HG03064 (cell line): ENCODE measurements at regions not wholly inside any gene's neighbourhood (a gene's known extent, or its start where the extent isn't known, plus 50 kb on each side); places are given as distances from the start of the nearest gene placed in this dataset.

Experiments used
- ATAC-seq: cut with Tn5 transposase; IDR thresholded peaks from one replicate; pipeline ENCODE4 v1.9.1; 2021; ENCODE audit warnings: low read depth; ENCODE audit not compliant: unreplicated experiment

DNA sequence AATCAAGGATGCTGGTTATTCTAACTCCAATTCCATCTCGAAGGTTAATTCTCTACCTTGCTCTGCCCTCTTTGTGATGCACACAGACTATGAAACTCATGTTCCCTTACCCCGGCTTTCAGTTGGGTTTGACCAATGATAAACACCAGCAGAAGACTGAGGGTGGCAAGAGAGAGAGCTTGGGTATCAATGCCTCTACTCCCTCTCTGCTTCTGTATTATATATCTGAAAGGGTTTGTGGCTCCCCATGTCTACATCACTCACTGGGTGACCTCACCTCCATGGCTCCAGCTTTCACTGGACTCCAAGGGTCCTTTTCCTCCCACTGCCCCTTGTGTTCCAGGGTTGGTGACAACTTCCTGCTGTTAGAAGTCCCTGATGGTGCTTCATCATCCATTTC lies 659.0 kb upstream of the TBX3 start:
- no peak for ATAC-seq

- no peak for ATAC-seq
Measured at GRCh38 chr12:115341442-115341841, 657.5 kb upstream of the TBX3 start.

DNA sequence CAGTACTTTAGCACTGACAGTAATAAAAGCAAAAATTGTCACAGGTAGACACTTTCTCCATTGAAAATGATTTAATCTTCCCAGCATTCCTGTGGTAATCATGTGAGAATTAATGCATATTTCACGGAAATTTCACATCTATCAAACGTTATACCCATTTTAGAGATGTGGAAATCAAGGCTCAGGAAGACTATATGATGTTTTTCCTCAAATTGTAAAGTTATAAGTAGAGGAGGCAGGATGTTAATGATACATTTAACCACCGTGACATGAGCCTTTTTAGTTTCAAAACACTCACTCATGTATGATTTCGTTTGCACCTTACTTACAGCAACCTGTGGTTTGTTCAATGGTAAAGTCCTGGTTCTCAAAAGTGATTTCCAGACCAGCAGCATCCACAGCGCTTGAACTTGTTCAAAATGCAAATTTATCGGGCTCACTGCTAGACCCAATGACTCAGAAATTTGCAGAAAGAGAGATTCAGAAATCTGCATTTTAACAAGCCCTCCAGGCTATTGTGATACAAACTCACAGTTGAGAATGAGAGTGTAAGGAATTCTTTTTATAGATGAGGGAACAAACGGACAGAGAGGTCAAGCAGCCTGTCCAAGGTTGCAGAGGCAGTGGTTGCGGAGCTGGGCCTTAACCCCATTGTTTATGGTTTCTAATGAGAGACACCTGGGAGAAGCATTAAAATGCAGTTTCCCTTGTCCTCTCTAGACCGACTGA lies 654.8 kb upstream of the TBX3 start:
- no peak for ATAC-seq

- no peak for ATAC-seq
Measured at GRCh38 chr12:115337693-115338543, 653.9 kb upstream of the TBX3 start.

DNA sequence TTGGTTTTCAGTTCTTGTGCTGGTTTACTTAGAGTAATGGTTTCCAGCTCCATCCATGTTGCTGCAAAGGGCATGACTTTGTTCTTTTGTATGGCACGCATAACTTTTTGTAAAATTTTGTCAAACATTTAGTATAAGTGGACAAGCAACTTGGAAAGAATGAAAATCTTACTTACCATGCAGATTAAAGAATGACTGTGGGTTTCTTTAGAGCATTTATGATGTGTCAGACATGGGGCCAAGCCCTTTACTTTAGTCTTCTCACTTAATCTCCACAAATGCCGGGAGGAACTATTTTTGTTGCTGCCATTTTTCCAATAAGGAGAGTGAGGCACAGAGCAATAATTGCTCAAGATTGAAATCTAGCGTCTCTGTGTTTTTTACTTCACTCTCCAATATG lies 652.5 kb upstream of the TBX3 start:
- no peak for ATAC-seq

DNA sequence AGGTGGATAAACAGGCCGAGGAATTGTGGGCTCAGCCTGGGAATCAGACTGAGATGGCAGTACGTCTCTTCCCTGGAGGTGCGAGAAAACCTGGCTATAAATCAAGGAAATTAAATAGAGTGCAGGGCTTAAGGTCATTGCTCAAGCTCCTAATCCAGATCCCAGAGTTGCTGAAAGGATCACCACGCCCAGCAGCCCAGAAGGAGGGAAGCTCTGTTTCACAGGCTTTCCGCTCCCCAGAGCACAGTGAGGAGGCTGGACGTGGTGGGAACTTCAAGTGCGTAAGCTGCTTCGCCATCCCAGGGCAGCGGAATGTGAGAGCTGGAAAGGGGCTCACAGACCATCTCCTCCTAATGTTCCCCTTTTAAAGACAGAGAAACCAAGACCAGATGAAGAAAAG lies 651.6 kb upstream of the TBX3 start:
- ATAC-seq = no peak

- no peak for ATAC-seq
Measured at GRCh38 chr12:115335048-115335447, 651.1 kb upstream of the TBX3 start.

DNA sequence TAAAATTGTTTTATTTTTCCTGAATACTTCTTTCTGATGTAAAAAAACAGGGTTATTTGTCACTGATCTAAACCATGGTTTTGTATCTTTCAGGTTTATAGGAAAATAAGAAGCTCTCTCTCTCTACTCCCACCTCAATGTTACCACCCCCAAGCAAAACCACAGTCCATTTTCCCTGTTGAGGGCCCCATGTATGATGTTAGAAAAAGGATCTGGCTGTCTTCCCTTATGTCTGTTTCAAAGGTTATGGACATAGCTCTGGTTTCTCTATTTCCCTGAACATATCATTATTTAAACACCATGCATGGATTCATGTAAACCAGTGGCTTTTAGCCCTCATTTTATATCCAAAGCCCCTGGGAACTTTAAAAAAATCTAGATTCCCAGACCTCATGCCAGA lies 649.0 kb upstream of the TBX3 start:
- no peak for ATAC-seq

DNA sequence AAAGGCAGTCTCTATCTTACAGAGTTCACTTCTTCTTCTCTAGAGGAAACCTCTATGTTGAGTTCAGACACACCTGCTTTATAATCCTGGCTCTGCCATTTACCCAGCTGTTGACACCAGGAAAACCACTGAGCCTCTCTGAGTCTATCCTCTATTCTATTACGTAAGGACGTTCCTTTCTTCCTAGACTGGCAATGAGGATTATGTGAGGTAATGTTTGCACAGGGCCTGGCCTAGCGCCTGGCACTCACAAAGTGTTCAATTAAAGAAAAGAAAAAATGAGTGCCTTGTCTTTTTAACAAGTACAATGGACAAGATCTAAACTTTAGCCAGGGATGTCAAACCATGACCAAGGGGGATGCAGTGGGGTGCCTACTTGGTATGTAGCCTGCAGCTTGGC lies 641.9 kb upstream of the TBX3 start:
- ATAC-seq = no peak

DNA sequence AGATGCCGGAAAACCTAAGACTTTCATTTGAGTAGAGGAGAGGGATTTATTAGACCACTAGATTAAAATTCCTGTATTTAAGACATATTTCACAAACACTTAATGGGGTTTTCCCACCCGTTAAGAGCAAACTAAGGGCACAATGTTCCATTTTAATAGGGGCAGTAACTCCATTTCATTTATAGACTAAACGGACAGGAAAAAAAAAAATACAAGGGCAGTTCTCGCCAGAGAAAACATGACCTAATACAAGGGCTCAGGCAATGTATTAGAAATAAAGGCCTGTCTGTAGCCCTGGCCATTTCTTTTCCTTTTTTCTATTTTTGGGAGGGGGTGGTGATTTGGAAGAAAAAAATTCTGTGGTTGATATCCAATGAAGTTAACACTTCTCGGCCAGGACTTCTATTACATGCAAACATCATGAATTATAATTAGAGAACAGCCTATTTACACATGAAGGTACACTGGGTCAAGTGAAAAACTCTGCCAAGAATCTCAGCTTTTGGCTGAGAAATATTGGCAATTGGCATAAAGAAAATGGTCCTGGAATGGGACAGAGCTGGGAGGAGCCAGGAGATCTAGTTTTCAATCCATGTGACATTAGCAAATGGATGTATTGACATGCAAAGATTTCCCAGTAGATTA lies 641.1 kb upstream of the TBX3 start:
- no peak for ATAC-seq

DNA sequence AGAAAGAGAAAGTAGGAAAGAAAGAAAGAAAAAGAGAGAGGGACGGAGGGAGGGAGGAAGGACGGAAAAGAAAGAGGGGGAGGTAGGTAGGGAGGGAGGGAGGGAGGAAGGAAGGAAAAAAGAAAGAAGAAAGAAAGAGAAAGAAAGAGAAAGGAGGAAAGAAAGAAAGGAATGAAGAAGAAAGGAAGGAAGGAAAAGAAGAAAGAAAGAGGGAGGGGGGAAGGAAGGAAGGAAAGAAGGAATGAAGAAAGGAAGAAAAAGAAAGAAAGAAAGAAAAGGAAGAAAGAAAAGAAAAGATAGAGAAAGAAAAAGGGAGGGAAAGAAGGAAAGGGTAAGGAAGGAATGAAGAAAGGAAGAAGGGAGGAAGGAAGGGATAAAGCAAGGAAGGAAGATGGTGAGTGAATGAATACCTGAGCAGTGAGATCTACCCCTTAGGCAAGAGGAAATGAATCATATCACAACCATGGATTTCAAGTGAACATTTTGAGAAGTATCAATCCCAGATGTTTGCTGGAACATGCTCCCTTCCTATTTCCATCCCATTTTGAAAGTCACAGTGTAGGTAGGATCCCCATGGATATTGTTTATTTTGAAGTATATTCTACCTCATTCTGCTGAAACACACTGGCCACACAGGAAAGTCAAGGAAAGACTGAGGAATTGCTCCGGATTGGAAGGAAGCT lies 639.4 kb upstream of the TBX3 start:
- ATAC-seq = no peak

DNA sequence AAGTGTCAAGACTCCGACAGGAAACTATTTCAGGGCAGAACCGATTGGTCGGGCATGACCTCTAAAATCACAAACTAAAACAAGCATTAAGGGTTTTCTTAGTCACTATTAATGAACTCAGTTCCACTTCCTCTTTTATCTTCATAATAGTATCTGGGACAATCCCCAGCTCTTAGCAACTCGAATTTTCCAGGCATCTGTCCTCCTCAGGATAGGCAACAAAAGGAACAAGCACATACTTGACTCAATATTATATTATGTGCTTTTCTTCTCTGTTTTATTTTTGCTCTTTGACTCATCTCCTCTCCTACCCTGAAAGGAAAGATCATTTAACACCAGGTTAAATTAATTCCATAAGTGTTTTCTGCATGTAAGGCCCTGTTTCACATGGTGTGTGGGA lies 638.3 kb upstream of the TBX3 start:
- peak; percentile 64 for ATAC-seq

DNA sequence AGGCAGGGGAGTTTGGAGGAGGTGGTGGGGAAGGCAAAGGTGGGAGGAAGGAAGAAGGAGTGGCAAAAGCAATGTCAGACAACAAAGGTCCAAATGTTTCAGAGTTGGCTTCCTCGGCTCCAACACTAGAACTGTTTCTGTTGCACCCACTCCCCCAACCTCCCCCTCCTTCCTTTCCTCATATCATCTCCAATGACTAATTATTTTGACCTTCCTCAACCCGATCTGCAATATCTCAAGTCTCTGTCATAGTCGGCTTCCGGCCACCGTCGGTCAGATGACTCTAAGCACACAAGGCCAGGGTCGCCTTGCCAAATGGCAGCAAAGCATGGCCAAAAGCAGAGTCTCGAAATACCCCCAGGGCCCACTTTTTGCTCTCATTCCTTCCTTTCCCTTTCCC lies 637.0 kb upstream of the TBX3 start:
- ATAC-seq = no peak

GRCh38 chr12:115320451-115320850 lies 636.5 kb upstream of the TBX3 start:
- no peak for ATAC-seq

DNA sequence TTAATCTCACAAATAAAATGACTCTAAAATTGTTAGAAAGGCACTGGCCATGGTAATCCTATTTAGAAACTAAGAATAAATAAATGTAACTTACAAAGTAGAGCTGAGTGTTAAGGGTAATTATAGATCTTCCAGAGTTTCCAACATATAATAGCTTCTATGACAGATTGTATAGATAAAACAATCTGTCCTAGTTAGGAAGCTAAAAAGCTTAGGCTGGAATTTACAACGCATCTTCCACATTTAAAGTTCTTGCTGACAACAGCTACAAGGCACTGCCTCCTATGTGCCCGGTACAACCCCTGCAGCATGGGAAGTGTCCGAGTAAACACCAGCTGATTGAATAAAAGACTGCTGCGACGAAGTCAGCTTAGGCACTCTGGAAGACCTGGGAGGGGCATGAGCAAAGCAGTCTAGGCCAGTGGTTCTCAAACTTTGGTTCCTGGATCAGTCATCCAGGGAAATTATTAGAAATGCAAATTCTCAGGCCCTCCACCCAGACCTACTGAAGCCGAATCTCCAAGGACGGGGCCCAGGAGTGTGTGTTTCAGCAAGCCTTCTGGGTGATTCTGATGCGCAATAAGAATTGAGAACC lies 635.6 kb upstream of the TBX3 start:
- ATAC-seq = no peak

DNA sequence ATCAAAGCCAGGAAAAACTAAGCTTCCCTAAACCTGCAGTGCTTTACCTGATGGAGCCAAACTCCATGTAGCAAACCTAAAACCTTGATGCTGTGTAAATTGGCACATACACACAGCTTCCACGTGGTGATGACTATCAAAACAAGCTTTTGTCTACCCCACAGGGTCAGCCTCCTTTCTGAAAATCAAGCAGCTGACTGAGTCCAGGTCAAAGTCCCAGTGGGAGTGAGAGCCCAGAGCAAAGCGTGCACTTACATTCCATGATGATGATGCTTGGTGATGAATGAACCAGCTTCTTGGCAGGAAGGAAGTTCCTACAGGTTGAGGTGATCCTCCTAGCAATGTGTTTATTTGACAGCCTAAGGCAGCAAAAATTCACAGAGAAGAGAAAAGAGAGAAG lies 630.0 kb upstream of the TBX3 start:
- ATAC-seq = no peak

DNA sequence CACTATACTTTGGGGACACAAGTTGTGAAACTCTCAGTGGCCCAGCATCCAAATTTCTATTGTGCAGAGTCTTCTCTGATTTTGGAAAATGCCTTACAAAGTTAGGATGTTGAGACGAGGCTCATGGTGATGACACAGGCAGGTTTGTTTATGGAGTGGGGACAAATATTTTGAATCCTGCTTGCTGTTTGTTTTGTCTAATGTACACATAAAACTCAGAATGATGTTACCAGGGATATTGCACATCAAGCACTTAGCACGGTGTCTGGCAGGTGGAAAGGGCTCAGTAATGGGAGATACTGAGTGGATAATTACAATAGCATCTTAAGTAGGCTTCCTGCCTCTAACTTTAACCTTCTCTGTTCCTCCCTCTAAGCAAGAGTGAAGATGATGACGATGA lies 628.9 kb upstream of the TBX3 start:
- no peak for ATAC-seq

DNA sequence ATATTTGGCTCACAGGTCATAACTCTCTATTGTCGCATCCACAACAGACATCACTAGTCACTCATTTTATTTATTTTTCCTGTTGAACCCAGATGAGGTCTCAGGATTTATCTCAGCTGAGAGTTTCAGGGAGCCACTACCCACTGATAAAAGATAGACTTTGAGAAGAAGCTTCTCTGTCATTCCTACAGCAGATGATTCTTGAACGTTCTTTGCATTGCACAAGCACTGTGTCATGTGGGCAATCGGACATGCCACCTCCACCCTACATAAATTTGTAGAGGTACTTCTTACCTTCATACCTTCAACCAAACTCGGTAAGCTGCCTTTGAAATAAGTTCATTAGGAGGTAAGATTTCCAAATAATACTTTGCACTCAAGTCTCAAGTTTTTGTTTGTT lies 627.9 kb upstream of the TBX3 start:
- no peak for ATAC-seq

DNA sequence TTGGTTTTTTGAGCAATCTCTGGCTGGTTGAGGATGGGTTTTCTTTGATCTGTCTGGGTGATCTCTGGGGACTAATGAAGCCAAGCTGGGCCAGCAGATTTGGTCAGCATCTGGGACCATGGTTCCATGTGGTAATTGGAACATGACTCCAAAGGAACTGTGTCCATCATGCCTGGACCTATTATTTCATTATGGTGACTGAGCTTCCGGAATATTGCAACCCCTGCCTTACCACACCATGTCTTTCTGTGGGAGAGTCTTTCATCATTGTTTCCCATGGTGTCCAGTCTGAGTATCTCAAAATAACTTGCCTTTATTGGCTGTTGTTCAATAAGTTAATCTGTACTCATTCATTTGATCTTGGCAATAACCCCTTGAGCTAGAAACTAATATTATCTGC lies 624.9 kb upstream of the TBX3 start:
- no peak for ATAC-seq

- no peak for ATAC-seq
Measured at GRCh38 chr12:115306380-115306779, 622.4 kb upstream of the TBX3 start.

GRCh38 chr12:115305867-115306266 lies 621.9 kb upstream of the TBX3 start:
- no peak for ATAC-seq
